ENCODE measurements at regions not wholly inside any gene's neighbourhood (a gene's known extent, or its start where the extent isn't known, plus 50 kb on each side); places are given as distances from the start of the nearest gene placed in this dataset.

DNA sequence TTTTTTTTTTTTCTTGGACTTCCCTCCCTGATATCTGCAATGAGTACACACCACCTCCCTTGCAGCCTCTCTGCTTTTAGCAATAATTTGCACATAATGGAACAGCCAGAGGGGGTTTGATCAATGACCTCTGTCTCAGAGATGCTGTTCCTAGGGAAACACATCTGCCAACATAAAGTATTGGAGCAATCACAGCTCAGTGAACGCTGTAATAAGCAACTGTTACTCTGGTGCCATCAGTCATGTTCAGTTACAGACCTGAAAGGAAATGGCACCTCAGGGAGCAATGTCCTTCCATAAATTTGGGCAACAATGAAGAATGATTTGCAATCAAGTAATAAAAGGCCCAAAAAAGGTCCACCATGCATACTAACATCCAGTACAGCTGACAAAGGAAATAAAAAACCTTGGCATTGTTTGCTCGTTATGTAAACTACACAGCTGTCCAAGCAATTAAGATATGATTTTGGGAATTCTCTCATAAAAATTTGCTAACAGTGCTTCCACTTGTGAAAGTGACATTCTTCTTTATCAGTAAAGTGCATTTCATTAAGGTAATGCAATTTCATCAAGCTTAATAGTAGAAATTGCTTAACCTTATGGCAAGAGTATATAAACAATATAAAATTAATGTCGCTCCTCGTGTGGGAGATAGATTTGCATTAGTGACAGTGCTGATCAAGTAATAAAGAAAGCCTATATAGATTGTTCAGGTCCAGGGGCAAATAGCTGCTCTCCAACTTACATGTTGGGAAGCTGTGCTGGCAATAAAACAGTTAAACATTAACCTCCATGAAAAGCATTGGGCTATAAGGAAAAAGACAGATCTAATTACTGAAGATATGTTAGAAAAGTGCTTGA is 167.8 kb downstream of the RASEF start:
- whole genome bisulfite sequencing, 2 donors (ENCODE audit: low coverage in 1 of 2) = 35 to 39% methylated on average over 3 to 4 of the region's 4 CpGs
- in situ Hi-C loops (cut with MboI; ENCODE audit: low pct_ligation_motif_present in 1 of 4, low pct_unique_long_range_greater_than_20kb in 1 of 4, low sequenced_read_pairs in 3 of 4) = no loop called here
- intact Hi-C loops (cut with DNase I; ENCODE audit: low total_unique reads) = no loop called here

DNA sequence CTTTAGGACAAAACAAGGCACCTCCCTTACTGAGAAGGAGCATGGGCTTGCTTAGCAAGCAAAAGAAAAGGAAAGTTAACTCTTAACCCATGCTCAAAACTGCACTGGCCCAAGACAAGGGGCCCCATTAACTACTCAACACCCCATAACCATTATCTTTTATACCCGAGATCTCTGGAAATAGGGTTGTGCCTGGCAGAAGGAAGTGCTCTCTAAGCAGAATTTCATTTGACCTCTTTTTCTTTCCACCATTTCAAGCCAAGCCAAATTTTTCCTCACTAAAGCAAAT is 167.2 kb downstream of the RASEF start:
- Histone ChIP-seq H3K4me3 (no peak overlapping the region), H3K4me1 (peaks cover 0 to 30% (median 9%) of the 10 kb centered on the region in 4 donors), H3K27ac (peak overlapping the region; percentile 40 to 69 (median 64)), H3K9me3 (no peaks in the 10 kb centered on the region), H3K36me3 (no peaks in the 10 kb centered on the region), H3K27me3 (no peaks in the 10 kb centered on the region)
- WGBS, 2 donors (ENCODE audit: low coverage in 1 of 2) = 43 to 48% methylated on average over 1 of the region's 1 CpG
- TF ChIP-seq POLR2AphosphoS5 (IDR thresholded peaks at IDR 0.05) (no peak), EP300 (IDR thresholded peaks at IDR 0.05; ENCODE audit: low read depth) (no peak), POLR2A (IDR thresholded peaks at IDR 0.05) (no peak)
- TF ChIP-seq, protein P1, sequence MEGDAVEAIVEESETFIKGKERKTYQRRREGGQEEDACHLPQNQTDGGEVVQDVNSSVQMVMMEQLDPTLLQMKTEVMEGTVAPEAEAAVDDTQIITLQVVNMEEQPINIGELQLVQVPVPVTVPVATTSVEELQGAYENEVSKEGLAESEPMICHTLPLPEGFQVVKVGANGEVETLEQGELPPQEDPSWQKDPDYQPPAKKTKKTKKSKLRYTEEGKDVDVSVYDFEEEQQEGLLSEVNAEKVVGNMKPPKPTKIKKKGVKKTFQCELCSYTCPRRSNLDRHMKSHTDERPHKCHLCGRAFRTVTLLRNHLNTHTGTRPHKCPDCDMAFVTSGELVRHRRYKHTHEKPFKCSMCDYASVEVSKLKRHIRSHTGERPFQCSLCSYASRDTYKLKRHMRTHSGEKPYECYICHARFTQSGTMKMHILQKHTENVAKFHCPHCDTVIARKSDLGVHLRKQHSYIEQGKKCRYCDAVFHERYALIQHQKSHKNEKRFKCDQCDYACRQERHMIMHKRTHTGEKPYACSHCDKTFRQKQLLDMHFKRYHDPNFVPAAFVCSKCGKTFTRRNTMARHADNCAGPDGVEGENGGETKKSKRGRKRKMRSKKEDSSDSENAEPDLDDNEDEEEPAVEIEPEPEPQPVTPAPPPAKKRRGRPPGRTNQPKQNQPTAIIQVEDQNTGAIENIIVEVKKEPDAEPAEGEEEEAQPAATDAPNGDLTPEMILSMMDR (IDR thresholded peaks at IDR 0.05) = no peak
- DNase-seq = no peak
- in situ Hi-C loops (cut with MboI; ENCODE audit: low pct_ligation_motif_present in 1 of 4, low pct_unique_long_range_greater_than_20kb in 1 of 4, low sequenced_read_pairs in 3 of 4) (no loop called here), intact Hi-C loops (cut with DNase I; ENCODE audit: low total_unique reads) (no loop called here)

More for the DNA sequence above, 167.8 kb downstream of the RASEF start:
- Histone ChIP-seq H3K9me3 (no peaks in the 10 kb centered on the region), H3K27me3 (no peaks in the 10 kb centered on the region), H3K4me3 (no peak overlapping the region), H3K27ac (peak overlapping the region; percentile 40 to 69 (median 64)), H3K36me3 (no peaks in the 10 kb centered on the region), H3K4me1 (peaks cover 0 to 30% (median 9%) of the 10 kb centered on the region in 4 donors)
- no peak for TF ChIP-seq POLR2A (IDR thresholded peaks at IDR 0.05)
- TF ChIP-seq POLR2AphosphoS5 (IDR thresholded peaks at IDR 0.05) = peak in 1 of 3 donors; percentile 29
- peak; percentile 22 for DNase-seq

DNA sequence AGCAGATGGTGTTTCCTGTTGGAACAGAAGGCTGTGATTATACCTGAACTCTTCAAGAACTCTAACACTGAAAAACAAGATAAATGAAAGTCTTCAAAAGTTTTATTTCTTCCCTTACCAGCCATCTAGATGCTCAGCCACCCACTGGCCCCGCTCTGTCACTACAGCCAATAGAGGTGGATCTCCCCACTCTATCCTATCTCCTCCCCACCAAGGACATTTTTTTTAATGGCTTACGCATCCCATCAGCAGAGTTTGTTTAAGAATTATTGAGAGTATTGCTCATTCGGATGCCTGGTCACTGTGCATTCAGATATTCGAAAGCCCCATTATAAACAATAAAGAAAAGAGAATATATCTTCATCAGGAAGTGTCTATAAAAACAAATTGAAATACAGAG is 159.4 kb downstream of the RASEF start:
- Histone ChIP-seq H3K27ac (no peak overlapping the region), H3K4me3 (no peak overlapping the region), H3K36me3 (no peaks in the 10 kb centered on the region), H3K9me3 (no peaks in the 10 kb centered on the region), H3K27me3 (no peaks in the 10 kb centered on the region), H3K4me1 (peaks cover 0 to 3% (median 0%) of the 10 kb centered on the region in 4 donors)
- no peak for DNase-seq
- 79 to 81% methylated on average over 4 of the region's 4 CpGs for WGBS, 2 donors (ENCODE audit: low coverage in 1 of 2)
- TF ChIP-seq POLR2A (IDR thresholded peaks at IDR 0.05) (no peak), EP300 (IDR thresholded peaks at IDR 0.05; ENCODE audit: low read depth) (no peak), POLR2AphosphoS5 (IDR thresholded peaks at IDR 0.05) (no peak)
- TF ChIP-seq, protein P1 (IDR thresholded peaks at IDR 0.05) = no peak
- intact Hi-C loops (cut with DNase I; ENCODE audit: low total_unique reads) (no loop called here), in situ Hi-C loops (cut with MboI; ENCODE audit: low pct_ligation_motif_present in 1 of 4, low pct_unique_long_range_greater_than_20kb in 1 of 4, low sequenced_read_pairs in 3 of 4) (no loop called here)

DNA sequence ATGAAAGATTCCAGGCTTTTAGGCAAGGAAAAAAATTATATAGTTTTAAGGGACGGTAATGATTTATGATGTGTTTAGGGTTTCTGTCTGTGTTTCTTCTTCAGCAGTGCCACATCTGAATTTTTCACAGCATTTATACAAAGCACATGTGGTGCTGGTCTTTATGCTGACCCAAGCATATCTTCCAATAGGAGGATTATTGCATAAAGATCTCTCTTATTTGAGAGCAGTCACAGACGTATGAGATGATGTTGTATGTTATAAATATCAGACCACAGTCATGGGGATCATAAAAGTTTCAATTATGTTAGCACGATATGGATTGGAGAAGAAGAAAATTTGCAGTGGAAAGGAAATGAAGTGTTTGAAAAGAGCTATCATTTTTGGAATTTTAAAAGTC is 150.9 kb downstream of the RASEF start:
- 29 to 48% methylated on average over 2 to 3 of the region's 3 CpGs for WGBS, 2 donors (ENCODE audit: low coverage in 1 of 2)
- Histone ChIP-seq H3K4me3 (no peak overlapping the region), H3K4me1 (no peaks in the 10 kb centered on the region), H3K27me3 (no peaks in the 10 kb centered on the region), H3K27ac (no peak overlapping the region), H3K36me3 (no peaks in the 10 kb centered on the region), H3K9me3 (peaks cover 0 to 4% of the 10 kb centered on the region in 2 donors)
- intact Hi-C loops (cut with DNase I; ENCODE audit: low total_unique reads) (no loop called here), in situ Hi-C loops (cut with MboI; ENCODE audit: low pct_ligation_motif_present in 1 of 4, low pct_unique_long_range_greater_than_20kb in 1 of 4, low sequenced_read_pairs in 3 of 4) (no loop called here)
- no peak for DNase-seq
- no peak for TF ChIP-seq EP300 (IDR thresholded peaks at IDR 0.05; ENCODE audit: low read depth)
- TF ChIP-seq, protein P1 (IDR thresholded peaks at IDR 0.05) = no peak

All from transverse colon (tissue), 4 donors.